Trophoblast cell (in vitro differentiated cells and primary cell): ENCODE measurements at regions not wholly inside any gene's neighbourhood (a gene's known extent, or its start where the extent isn't known, plus 50 kb on each side); places are given as distances from the start of the nearest gene placed in this dataset.

Experiments
- DNase-seq, 2 donors: peaks; one replicate each; pipeline ENCODE4 v3.0.0-alpha.2; 2016
- H2AFZ ChIP-seq: 2 replicates; pipeline ENCODE4 v1.6.1; 2013; ENCODE audit warnings: low read length, moderate library complexity, mild to moderate bottlenecking; ENCODE audit not compliant: insufficient read depth, poor library complexity
- H2AK5ac ChIP-seq: 2 replicates; pipeline ENCODE4 v1.6.1; 2013; ENCODE audit warnings: mild to moderate bottlenecking, low read length
- H2BK120ac ChIP-seq: 2 replicates; pipeline ENCODE4 v1.6.1; 2013; ENCODE audit warnings: low read length, mild to moderate bottlenecking, moderate library complexity; ENCODE audit not compliant: insufficient read depth, poor library complexity
- H2BK12ac ChIP-seq: 2 replicates; pipeline ENCODE4 v1.6.1; 2013; ENCODE audit warnings: mild to moderate bottlenecking, low read length, moderate library complexity
- H2BK5ac ChIP-seq: 2 replicates; pipeline ENCODE4 v1.6.1; 2013; ENCODE audit warnings: low read length, low read depth, moderate library complexity, mild to moderate bottlenecking; ENCODE audit not compliant: poor library complexity
- H3K14ac ChIP-seq: 2 replicates; pipeline ENCODE4 v1.6.1; 2013; ENCODE audit warnings: mild to moderate bottlenecking, low read length
- H3K18ac ChIP-seq: 2 replicates; pipeline ENCODE4 v1.6.1; 2013; ENCODE audit warnings: mild to moderate bottlenecking, low read length
- H3K23ac ChIP-seq: 2 replicates; pipeline ENCODE4 v1.6.1; 2013; ENCODE audit warnings: low read length
- H3K27ac ChIP-seq: 2 replicates; pipeline ENCODE4 v1.5.1; 2013; ENCODE audit warnings: low read depth, mild to moderate bottlenecking, inconsistent platforms, low read length, moderate library complexity
- H3K27me3 ChIP-seq: 2 replicates; pipeline ENCODE4 v1.6.1; 2013; ENCODE audit warnings: inconsistent platforms, mild to moderate bottlenecking, low read length, moderate library complexity; ENCODE audit not compliant: insufficient read depth
- H3K36me3 ChIP-seq, 2 experiments: 1 replicate in 1 of 2; 2 replicates in 1 of 2; pipeline ENCODE4 v1.6.1; 2013; ENCODE audit warnings: low read length in 2 of 2, mild to moderate bottlenecking in 2 of 2, moderate library complexity in 1 of 2; ENCODE audit not compliant: insufficient read depth in 2 of 2, control insufficient read depth in 1 of 2
- H3K4ac ChIP-seq: 2 replicates; pipeline ENCODE4 v1.6.1; 2013; ENCODE audit warnings: low read depth, mild to moderate bottlenecking, low read length, moderate library complexity
- H3K4me1 ChIP-seq, 2 experiments: 1 replicate in 1 of 2; 2 replicates in 1 of 2; pipeline ENCODE4 v1.6.1; 2013; ENCODE audit warnings: low read length in 2 of 2, mild to moderate bottlenecking in 2 of 2, moderate library complexity in 1 of 2; ENCODE audit not compliant: insufficient read depth in 2 of 2, control insufficient read depth in 1 of 2
- H3K4me2 ChIP-seq: 2 replicates; pipeline ENCODE4 v1.6.1; 2013; ENCODE audit warnings: inconsistent platforms, mild to moderate bottlenecking, low read length, moderate library complexity
- H3K4me3 ChIP-seq: 2 replicates; pipeline ENCODE4 v1.5.1; 2013; ENCODE audit warnings: mild to moderate bottlenecking, low read depth, low read length, inconsistent platforms
- H3K79me1 ChIP-seq: one replicate; pipeline ENCODE4 v1.6.1; 2013; ENCODE audit warnings: low read length
- H3K79me2 ChIP-seq: 2 replicates; pipeline ENCODE4 v1.6.1; 2013; ENCODE audit warnings: low read length, mild to moderate bottlenecking; ENCODE audit not compliant: control insufficient read depth, insufficient read depth, poor library complexity
- H3K9ac ChIP-seq: 2 replicates; pipeline ENCODE4 v1.6.1; 2013; ENCODE audit warnings: mild to moderate bottlenecking, low read length
- H3K9me3 ChIP-seq: 2 replicates; pipeline ENCODE4 v1.6.1; 2013; ENCODE audit warnings: low read depth, mild to moderate bottlenecking, control low read depth, inconsistent platforms, low read length; ENCODE audit not compliant: insufficient read depth
- H4K12ac ChIP-seq: 2 replicates; pipeline ENCODE4 v1.6.1; 2013; ENCODE audit warnings: low read depth, mild to moderate bottlenecking, low read length, moderate library complexity
- H4K8ac ChIP-seq: 2 replicates; pipeline ENCODE4 v1.6.1; 2013; ENCODE audit warnings: low read depth, mild to moderate bottlenecking, low read length, moderate library complexity
- H4K91ac ChIP-seq: one replicate; pipeline ENCODE4 v1.6.1; 2013; ENCODE audit warnings: low read depth, mild to moderate bottlenecking, low read length, moderate library complexity
- WGBS: extraction: QIAGEN DNeasy Blood & Tissue Kit; methylation state at CpG from one replicate; pipeline ENCODE4 v1.1.7; 2013; ENCODE audit warnings: missing lambda C conversion rate; ENCODE audit not compliant: insufficient read length, insufficient coverage; ENCODE audit errors: extremely low coverage; 5-methylcytosine and 5-hydroxymethylcytosine counted together

- no CpG with 5 or more reads among the region's 4 CpGs for WGBS
- H3K4me3 ChIP-seq = no peak overlapping the region
- no peak overlapping the region for H2AK5ac ChIP-seq
- no peaks in the 10 kb centered on the region for H3K36me3 ChIP-seq
- no peak overlapping the region for H2BK120ac ChIP-seq
- no peak overlapping the region for H3K4ac ChIP-seq
- H3K4me1 ChIP-seq = no peaks in the 10 kb centered on the region
- H3K18ac ChIP-seq = no peak overlapping the region
- no peak overlapping the region for H3K23ac ChIP-seq
- H4K91ac ChIP-seq = no peak overlapping the region
- H4K8ac ChIP-seq = no peak overlapping the region
- H2AFZ ChIP-seq = no peak overlapping the region
- H3K9me3 ChIP-seq = no peaks in the 10 kb centered on the region
- H2BK5ac ChIP-seq = no peak overlapping the region
- no peak overlapping the region for H3K4me2 ChIP-seq
- no peak for DNase-seq
- H4K12ac ChIP-seq = no peak overlapping the region
- no peak overlapping the region for H3K27ac ChIP-seq
- H3K14ac ChIP-seq = no peak overlapping the region
- H2BK12ac ChIP-seq = no peak overlapping the region
- H3K79me1 ChIP-seq = no peaks in the 10 kb centered on the region
- no peaks in the 10 kb centered on the region for H3K27me3 ChIP-seq
- no peak overlapping the region for H3K9ac ChIP-seq
- H3K79me2 ChIP-seq = no peaks in the 10 kb centered on the region
Measured at GRCh38 chr10:60644436-60645130, 133.7 kb upstream of the CDK1 start.

GRCh38 chr10:60643874-60644273 lies 134.4 kb upstream of the CDK1 start:
- Histone ChIP-seq H3K4ac (no peak overlapping the region), H2AFZ (no peak overlapping the region), H3K79me1 (no peaks in the 10 kb centered on the region), H3K79me2 (no peaks in the 10 kb centered on the region), H3K18ac (no peak overlapping the region), H3K9ac (no peak overlapping the region), H3K4me3 (no peak overlapping the region), H4K8ac (no peak overlapping the region), H3K9me3 (no peaks in the 10 kb centered on the region), H2BK5ac (no peak overlapping the region), H4K91ac (no peak overlapping the region), H4K12ac (no peak overlapping the region), H2BK12ac (no peak overlapping the region), H3K4me1 (no peaks in the 10 kb centered on the region), H2AK5ac (no peak overlapping the region), H2BK120ac (no peak overlapping the region), H3K23ac (no peak overlapping the region), H3K27ac (no peak overlapping the region), H3K27me3 (no peaks in the 10 kb centered on the region), H3K4me2 (no peak overlapping the region), H3K36me3 (no peaks in the 10 kb centered on the region), H3K14ac (no peak overlapping the region)
- peak in 1 of 2 donors; percentile 24 for DNase-seq
- WGBS = no CpG with 5 or more reads among the region's 1 CpG

GRCh38 chr10:60629332-60629731 lies 148.9 kb upstream of the CDK1 start:
- Histone ChIP-seq H3K18ac (no peak overlapping the region), H3K36me3 (no peaks in the 10 kb centered on the region), H3K79me1 (no peaks in the 10 kb centered on the region), H3K27me3 (no peaks in the 10 kb centered on the region), H3K4me2 (no peak overlapping the region), H2AK5ac (no peak overlapping the region), H3K14ac (no peak overlapping the region), H4K12ac (no peak overlapping the region), H3K27ac (no peak overlapping the region), H3K4ac (no peak overlapping the region), H2BK5ac (no peak overlapping the region), H2AFZ (no peak overlapping the region), H4K91ac (no peak overlapping the region), H2BK12ac (no peak overlapping the region), H3K4me1 (no peaks in the 10 kb centered on the region), H3K79me2 (no peaks in the 10 kb centered on the region), H4K8ac (no peak overlapping the region), H3K9me3 (no peaks in the 10 kb centered on the region), H3K23ac (no peak overlapping the region), H3K9ac (no peak overlapping the region), H3K4me3 (no peak overlapping the region), H2BK120ac (no peak overlapping the region)
- DNase-seq = no peak
- no CpG with 5 or more reads among the region's 1 CpG for WGBS

GRCh38 chr10:60627778-60628748 lies 150.2 kb upstream of the CDK1 start:
- DNase-seq = no peak

More at GRCh38 chr10:60627778-60628748, 150.2 kb upstream of the CDK1 start:
- no peak overlapping the region for H2BK120ac ChIP-seq
- no peaks in the 10 kb centered on the region for H3K27me3 ChIP-seq
- no peak overlapping the region for H3K14ac ChIP-seq
- no peak overlapping the region for H3K4me3 ChIP-seq
- H2AFZ ChIP-seq = no peak overlapping the region
- no peak overlapping the region for H3K9ac ChIP-seq
- H2BK5ac ChIP-seq = no peak overlapping the region
- no peak overlapping the region for H4K8ac ChIP-seq
- 100% methylated on average over 1 of the region's 6 CpGs for WGBS
- no peak overlapping the region for H3K4me2 ChIP-seq
- H3K4ac ChIP-seq = no peak overlapping the region
- H2AK5ac ChIP-seq = no peak overlapping the region
- H3K4me1 ChIP-seq = no peaks in the 10 kb centered on the region
- H3K9me3 ChIP-seq = no peaks in the 10 kb centered on the region
- no peak overlapping the region for H2BK12ac ChIP-seq
- H3K79me2 ChIP-seq = no peaks in the 10 kb centered on the region
- no peak overlapping the region for H3K18ac ChIP-seq
- H3K36me3 ChIP-seq = no peaks in the 10 kb centered on the region
- H4K91ac ChIP-seq = no peak overlapping the region
- no peak overlapping the region for H4K12ac ChIP-seq
- no peaks in the 10 kb centered on the region for H3K79me1 ChIP-seq
- no peak overlapping the region for H3K23ac ChIP-seq
- H3K27ac ChIP-seq = no peak overlapping the region
